Gastrocnemius medialis (tissue), 4 donors: ENCODE measurements at regions not wholly inside any gene's neighbourhood (a gene's known extent, or its start where the extent isn't known, plus 50 kb on each side); places are given as distances from the start of the nearest gene placed in this dataset.
A peak's percentile ranks its signal among the peaks of the same experiment; 100 is the strongest.

Source experiments
- ATAC-seq, 2 donors: fragments of 150-250 bp; one replicate each; pipeline ENCODE4 v1.9.1; 2016
- DNase-seq, 2 donors: peaks; one replicate each; pipeline ENCODE4 v3.0.0-alpha.2; 2019
- H3K27ac ChIP-seq, 4 donors: fragments of 200-600 bp; sonication (generic); 1 replicate in 1 of 4; 2 replicates in 3 of 4; pipeline ENCODE4 v1.5.1; 2016 to 2018; ENCODE audit warnings: mild to moderate bottlenecking in 2 of 4, moderate library complexity in 1 of 4
- H3K27me3 ChIP-seq, 3 donors: fragments of 200-600 bp; sonication (generic) in 2 of 3; 1 replicate in 1 of 3; 2 replicates in 2 of 3; pipeline versions ENCODE4 v1.5.1 to v1.6.0; 2016 to 2019; ENCODE audit warnings: mild to moderate bottlenecking in 1 of 3, moderate library complexity in 1 of 3
- H3K36me3 ChIP-seq, 2 donors: fragments of 200-600 bp; sonication (generic) in 1 of 2; one replicate each; pipeline ENCODE4 v1.5.1; 2017 to 2018
- H3K4me1 ChIP-seq, 2 donors: fragments of 200-600 bp; sonication (generic) in 1 of 2; one replicate each; pipeline ENCODE4 v1.5.1; 2016 to 2017; ENCODE audit warnings: mild to moderate bottlenecking in 2 of 2
- H3K4me3 ChIP-seq, 4 donors: fragments of 200-600 bp; sonication (generic) in 3 of 4; 1 replicate in 1 of 4; 2 replicates in 3 of 4; pipeline ENCODE4 v1.5.1; 2016 to 2019; ENCODE audit warnings: mild to moderate bottlenecking in 2 of 4
- H3K9me3 ChIP-seq, 3 donors: fragments of 200-600 bp; sonication (generic) in 2 of 3; 1 replicate in 1 of 3; 2 replicates in 2 of 3; pipeline ENCODE4 v1.5.1; 2016 to 2019
- CTCF ChIP-seq, 5 experiments: fragments of 450-650 bp in 3 of 5; fragments of 200-600 bp in 2 of 5; sonication (generic) in 2 of 5; IDR thresholded peaks in 4 of 5; conservative IDR thresholded peaks in 1 of 5; 1 replicate in 4 of 5; 2 replicates in 1 of 5; pipeline ENCODE4 v1.5.1; 2016 to 2019; ENCODE audit warnings: antibody characterized with exemption in 5 of 5, mild to moderate bottlenecking in 3 of 5, moderate library complexity in 3 of 5
- POLR2A ChIP-seq, 2 donors: fragments of 450-650 bp; IDR thresholded peaks; one replicate each; pipeline ENCODE4 v1.6.1; 2017; ENCODE audit warnings: antibody characterized with exemption in 2 of 2, mild to moderate bottlenecking in 2 of 2, moderate library complexity in 2 of 2
- in situ Hi-C, 4 donors: fragments of 200-750 bp; cut with MboI; loops; one replicate each; pipeline versions ENCODE4 v1.15.0 to v1.8.0; 2017; ENCODE audit warnings: low sequenced_read_pairs in 4 of 4
- intact Hi-C: fragments of 100-400 bp; cut with DNase I; formaldehyde crosslinking; loops from one replicate; pipeline ENCODE4 v1.15.1; 2023; ENCODE audit warnings: low total_unique reads

GRCh38 chr12:87849074-87849473 lies 180.1 kb downstream of the C12orf50 start:
- ATAC-seq (no peak), DNase-seq (no peak)
- no peaks in the 10 kb centered on the region for H3K9me3 ChIP-seq
- no peak overlapping the region for H3K4me3 ChIP-seq
- H3K27ac ChIP-seq: no peak overlapping the region
- H3K4me1 ChIP-seq: no peaks in the 10 kb centered on the region
- in situ Hi-C loops (no loop called here), intact Hi-C loops (no loop called here)
- H3K36me3 ChIP-seq: no peaks in the 10 kb centered on the region
- TF ChIP-seq CTCF (IDR thresholded peaks at IDR 0.05 in 4 of 5, conservative IDR thresholded peaks at IDR 0.05 in 1 of 5): no peak
- no peak for TF ChIP-seq POLR2A (IDR thresholded peaks at IDR 0.05)
- no peaks in the 10 kb centered on the region for H3K27me3 ChIP-seq

DNA sequence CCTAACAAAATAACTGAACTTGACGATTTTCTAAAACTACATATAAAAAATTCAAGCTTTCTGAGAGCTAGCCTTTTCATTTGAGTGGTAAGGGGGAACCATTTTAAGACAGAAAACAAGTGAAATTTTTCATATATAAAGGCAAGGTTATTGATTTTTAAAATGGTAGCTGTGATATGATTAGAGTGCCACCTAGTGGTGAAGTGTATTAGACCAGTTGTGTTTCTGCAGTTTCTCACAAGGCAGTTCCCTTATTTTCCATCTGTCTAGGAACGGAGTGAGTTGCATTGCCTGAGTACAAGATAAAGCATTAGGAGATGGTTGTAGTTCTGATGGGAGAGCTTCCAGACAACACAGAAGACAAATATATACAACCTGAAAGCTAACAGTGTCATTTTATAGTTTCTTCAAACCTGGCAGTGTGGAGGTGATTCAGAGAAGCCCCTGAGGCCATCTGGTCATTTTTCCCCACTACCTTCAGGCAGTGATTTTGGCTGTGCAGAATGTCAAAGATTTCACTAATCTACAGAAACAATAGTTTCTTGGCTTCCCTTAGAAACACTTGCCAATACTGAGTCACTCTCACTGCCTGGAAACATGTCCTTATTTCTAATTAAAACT lies 180.8 kb downstream of the C12orf50 start:
- H3K4me1 ChIP-seq: no peaks in the 10 kb centered on the region
- H3K36me3 ChIP-seq: no peaks in the 10 kb centered on the region
- no peaks in the 10 kb centered on the region for H3K27me3 ChIP-seq
- intact Hi-C loops: no loop called here
- peak in 3 of 5 experiments; percentile 25 to 68 (median 63) for TF ChIP-seq CTCF (IDR thresholded peaks at IDR 0.05 in 4 of 5, conservative IDR thresholded peaks at IDR 0.05 in 1 of 5)
- TF ChIP-seq POLR2A (IDR thresholded peaks at IDR 0.05): no peak
- no peak overlapping the region for H3K4me3 ChIP-seq
- DNase-seq (no peak), ATAC-seq (no peak)
- no peaks in the 10 kb centered on the region for H3K9me3 ChIP-seq
- no peak overlapping the region for H3K27ac ChIP-seq
- in situ Hi-C loops: no loop called here

DNA sequence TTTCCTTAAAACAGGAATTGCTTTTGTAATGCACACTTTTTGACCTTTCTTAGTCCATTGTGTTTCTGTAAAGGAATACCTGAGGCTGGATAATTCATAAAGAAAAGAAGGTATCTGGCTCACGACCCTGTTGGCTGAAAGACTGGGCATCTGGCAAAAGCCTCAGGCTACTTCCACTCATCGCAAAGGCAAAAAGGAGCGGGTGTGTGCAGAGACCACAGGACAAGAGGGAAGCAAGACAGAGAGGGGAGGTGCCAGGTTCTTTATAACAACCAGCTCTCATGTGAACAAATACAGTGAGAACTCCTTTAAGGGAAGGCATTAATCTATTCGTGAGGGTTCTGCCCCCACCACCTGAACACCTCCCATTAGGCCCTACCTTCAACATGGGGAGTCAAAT lies 182.1 kb downstream of the C12orf50 start:
- DNase-seq: no peak
- in situ Hi-C loops (no loop called here), intact Hi-C loops (no loop called here)
- no peak for TF ChIP-seq CTCF (IDR thresholded peaks at IDR 0.05 in 4 of 5, conservative IDR thresholded peaks at IDR 0.05 in 1 of 5)
- TF ChIP-seq POLR2A (IDR thresholded peaks at IDR 0.05): no peak
- no peaks in the 10 kb centered on the region for H3K4me1 ChIP-seq
- H3K27ac ChIP-seq: no peak overlapping the region
- no peak for ATAC-seq
- no peaks in the 10 kb centered on the region for H3K36me3 ChIP-seq
- no peaks in the 10 kb centered on the region for H3K9me3 ChIP-seq
- no peaks in the 10 kb centered on the region for H3K27me3 ChIP-seq
- no peak overlapping the region for H3K4me3 ChIP-seq

DNA sequence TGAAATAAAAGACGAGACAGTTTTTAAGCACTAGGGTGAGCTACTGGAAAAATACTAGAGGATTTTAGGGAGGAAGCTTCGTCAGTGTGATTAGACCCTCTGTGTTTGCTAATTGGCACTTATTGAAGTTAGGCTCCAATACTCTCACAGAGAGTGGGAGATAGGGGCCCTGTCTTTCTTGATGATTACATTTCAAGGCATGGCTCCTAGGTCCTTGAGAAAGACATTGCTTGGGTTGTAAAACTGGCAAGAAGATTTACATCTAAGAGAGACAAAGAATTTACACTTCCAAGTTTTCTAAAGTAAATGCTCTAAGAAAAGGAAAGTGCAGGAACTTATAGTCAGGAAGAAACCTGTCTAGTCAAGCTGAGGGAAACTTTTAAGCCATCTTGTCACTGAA lies 183.2 kb downstream of the C12orf50 start:
- H3K36me3 ChIP-seq: no peaks in the 10 kb centered on the region
- ATAC-seq: no peak
- in situ Hi-C loops (no loop called here), intact Hi-C loops (no loop called here)
- H3K27ac ChIP-seq: no peak overlapping the region
- no peaks in the 10 kb centered on the region for H3K9me3 ChIP-seq
- H3K27me3 ChIP-seq: no peaks in the 10 kb centered on the region
- DNase-seq: no peak
- TF ChIP-seq CTCF (IDR thresholded peaks at IDR 0.05 in 4 of 5, conservative IDR thresholded peaks at IDR 0.05 in 1 of 5) (no peak), POLR2A (IDR thresholded peaks at IDR 0.05) (no peak)
- no peaks in the 10 kb centered on the region for H3K4me1 ChIP-seq
- H3K4me3 ChIP-seq: no peak overlapping the region

GRCh38 chr12:87841935-87842334 lies 187.3 kb downstream of the C12orf50 start:
- no peak for TF ChIP-seq CTCF (IDR thresholded peaks at IDR 0.05 in 4 of 5, conservative IDR thresholded peaks at IDR 0.05 in 1 of 5)
- TF ChIP-seq POLR2A (IDR thresholded peaks at IDR 0.05): no peak
- Histone ChIP-seq H3K27ac (no peak overlapping the region), H3K27me3 (no peaks in the 10 kb centered on the region), H3K4me1 (no peaks in the 10 kb centered on the region), H3K9me3 (no peaks in the 10 kb centered on the region), H3K36me3 (no peaks in the 10 kb centered on the region), H3K4me3 (no peak overlapping the region)
- no peak for DNase-seq
- no peak for ATAC-seq
- in situ Hi-C loops: no loop called here
- intact Hi-C loops: no loop called here
